HG03280 (cell line): ENCODE measurements at regions not wholly inside any gene's neighbourhood (a gene's known extent, or its start where the extent isn't known, plus 50 kb on each side); places are given as distances from the start of the nearest gene placed in this dataset.

ENCODE experiments used
- ATAC-seq: cut with Tn5 transposase; IDR thresholded peaks from one replicate; pipeline ENCODE4 v1.9.1; 2021; ENCODE audit warnings: mild to moderate bottlenecking, moderate library complexity; ENCODE audit not compliant: unreplicated experiment

DNA sequence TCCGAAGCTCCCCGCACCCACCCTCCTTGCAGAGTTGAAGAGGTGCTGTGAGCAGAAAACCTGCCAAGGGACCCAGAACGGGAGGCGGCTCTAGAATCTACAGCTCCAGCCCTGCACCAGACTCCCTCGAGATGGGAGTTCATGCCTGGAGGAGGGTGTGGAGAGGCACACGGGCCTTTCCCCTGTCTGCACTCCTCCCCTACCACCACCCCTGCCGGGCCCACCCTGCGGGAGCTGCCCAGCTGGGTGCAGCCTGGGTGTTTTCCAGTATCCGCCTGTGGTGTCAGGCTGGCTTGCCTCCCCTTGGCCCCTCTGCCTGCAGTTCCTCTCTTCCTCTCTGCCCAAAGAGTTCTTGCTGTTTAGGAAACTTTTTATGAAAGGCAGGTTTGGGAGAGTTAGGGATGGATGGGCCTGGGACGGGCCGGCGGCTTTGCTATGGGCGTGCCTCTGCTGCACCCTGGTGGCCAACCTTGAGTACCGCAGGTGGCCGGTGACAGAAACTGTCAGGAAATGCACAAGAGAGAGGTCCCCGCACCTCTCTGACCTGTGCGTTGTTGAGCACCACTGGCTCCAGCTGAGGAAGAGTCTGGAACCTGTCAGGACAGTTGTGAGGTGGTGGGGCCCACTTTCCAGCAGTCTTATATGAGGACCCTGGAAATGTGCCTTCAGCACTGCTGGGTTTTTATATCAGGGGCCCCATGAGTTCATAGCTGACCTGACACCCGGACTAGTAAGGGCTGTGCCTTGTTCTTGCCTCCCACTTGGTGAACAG is 354.1 kb downstream of the SEC14L1 start:
- peak; percentile 61 for ATAC-seq

DNA sequence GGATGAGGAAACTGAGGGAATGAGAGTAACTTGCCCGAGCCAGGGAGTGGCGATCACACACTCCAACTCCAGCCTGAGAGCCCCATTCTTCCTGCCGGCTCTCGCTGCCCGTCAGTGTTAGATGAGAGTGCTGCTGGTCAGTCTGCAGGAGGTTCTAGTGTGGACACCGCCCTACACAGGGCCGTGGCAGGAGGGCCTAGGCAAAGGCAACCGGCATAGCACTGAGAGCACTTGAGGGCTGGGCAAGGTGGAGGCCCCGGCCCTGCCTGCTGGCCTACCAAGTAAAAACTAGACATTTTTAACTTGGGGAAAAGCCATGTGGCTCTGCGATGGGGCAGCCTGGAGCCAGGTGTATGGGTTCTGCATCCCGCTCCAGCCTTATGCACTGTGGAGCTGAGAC is 354.8 kb downstream of the SEC14L1 start:
- no peak for ATAC-seq

DNA sequence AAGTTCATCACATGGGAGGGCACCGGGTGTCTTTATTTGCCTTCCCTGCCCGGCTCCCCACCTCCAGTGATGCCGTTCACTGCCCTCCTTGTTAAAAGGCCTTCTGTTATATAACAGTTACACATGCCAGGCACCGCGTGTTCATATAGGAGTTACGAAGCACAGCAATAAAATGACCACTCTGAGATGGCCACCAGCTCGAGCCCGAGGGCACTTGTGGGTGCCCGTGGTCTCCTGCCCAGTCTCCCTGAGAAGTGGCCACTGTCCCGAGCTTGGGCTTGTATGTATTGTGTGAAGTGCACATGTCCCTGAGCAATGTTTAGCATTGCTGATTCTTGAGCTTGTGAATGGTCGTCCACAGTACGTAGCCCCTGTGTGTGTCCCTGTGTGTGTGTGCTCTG is 355.6 kb downstream of the SEC14L1 start:
- ATAC-seq, result no peak

DNA sequence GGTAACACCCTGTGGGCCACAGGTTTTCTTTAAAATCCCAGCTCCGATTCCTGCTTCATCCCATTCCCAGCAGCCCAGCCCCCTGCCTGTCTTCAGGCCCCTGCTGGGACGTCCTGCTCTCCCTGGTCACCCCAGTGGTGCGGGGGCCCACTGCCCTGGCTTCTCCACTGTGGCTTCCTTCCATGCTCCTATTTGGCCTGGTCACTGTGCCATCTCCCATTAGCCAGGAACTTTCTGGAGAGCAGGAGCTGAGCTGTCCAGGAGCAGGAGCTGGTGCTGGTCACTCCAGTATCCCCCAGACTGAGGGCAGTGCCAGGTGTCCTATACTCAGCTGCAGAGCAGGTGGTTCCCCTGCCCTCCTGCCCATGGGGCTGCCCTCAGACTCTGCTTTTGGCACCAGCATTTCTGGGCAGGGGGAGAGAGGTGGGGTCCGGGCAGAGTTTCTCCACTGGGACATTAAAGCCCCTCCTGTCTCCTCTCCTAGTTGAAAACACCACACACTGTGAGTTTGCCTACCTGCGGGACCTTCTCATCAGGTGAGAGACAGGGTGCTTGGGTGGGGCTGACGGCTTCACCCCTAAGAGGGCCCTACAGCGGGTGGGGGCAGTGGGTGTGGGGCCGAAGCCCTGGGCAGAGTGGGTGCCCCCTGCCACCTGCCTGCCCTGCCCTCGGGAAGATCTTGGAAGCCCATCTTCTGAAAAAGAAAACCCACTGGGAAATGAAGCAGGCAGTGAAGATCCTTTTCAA is 356.2 kb downstream of the SEC14L1 start:
- ATAC-seq, result no peak

DNA sequence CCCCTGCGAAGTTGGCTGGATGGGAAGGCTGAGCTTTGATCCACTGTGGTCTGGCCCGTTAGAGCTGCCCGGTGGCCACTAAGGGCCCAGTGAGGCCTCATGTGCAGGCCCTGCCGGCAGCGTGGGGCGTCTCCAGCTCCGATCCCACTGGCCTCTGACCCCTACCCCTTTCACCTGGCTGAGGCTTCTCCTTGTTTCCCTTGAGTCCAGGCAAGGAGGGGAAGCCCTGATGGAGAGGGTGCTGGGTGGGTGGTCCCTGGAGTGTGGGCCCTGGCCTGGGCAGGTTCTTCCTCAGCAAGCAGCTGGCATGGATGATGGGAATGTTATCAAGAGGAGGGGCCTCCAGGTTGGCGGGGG is 356.8 kb downstream of the SEC14L1 start:
- no peak for ATAC-seq

DNA sequence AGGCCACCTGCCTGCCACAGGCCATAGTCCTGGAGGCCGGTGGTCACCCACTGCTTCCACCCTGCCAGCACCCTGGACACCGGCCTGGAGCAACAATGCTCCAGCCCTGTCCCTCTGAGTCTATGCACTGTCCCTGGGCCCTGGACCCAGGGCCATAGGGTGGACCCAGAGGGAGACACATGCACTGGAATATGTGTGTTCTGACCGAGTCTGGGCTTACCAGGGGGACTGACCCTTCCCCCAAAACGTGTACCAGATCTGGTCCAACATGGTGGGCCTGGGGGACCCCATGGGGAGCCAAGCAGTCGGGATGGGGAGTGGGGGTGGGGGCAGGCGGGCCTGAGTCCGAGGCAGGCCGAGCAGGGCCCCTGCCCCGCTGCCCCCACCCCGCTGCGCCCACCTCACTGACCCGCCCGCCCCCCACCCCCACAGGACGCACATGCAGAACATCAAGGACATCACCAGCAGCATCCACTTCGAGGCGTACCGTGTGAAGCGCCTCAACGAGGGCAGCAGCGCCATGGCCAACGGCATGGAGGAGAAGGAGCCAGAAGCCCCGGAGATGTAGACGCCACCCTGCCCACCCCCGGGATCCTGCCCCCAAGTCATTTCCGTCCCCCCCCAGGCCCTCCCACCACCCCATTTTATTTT is 357.4 kb downstream of the SEC14L1 start:
- no peak for ATAC-seq

DNA sequence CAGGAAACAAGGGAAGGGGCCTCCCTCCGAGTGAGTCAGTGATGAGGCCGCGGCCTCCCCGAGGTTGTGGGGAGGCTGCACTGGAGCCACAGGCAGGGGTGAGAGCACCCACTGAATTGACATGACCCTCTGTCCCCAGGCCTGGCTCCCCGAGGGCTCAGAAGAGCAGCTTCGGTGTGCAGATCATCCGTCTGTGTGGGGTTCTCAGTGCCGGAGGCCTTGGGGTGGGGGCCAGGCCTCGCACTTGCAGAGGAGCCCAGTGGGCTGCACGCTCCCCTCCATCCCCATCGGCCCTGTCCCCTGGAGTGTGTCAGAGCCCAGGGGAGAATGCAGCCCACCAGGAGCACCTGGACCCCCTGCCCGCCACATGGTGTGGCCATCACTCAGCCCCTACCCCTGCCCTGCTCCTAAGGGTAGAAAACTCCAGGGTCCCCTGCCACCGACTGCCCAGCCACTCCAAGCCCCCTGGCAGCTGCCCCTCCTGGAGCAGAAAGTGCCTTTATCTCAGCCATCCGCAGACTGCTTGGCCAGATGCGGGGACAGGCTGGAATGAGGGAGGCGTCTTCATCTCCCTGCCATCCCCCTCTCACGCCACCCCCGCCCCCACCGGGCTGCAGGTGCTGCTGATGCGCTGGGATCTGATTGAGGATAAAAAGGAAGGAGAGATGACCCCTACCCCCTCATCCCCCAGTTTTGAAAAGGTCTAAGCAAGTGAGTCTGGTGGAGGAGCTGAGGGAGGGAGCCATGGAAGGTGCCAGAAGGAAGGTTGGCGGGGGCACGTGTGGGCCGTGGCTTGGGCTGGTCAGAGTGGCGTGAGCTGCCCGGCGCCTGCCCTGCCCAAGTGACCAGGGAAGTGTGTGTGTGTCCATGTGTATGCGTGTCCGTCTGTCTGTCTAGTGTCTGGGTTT is 358.3 kb downstream of the SEC14L1 start:
- ATAC-seq, result no peak

DNA sequence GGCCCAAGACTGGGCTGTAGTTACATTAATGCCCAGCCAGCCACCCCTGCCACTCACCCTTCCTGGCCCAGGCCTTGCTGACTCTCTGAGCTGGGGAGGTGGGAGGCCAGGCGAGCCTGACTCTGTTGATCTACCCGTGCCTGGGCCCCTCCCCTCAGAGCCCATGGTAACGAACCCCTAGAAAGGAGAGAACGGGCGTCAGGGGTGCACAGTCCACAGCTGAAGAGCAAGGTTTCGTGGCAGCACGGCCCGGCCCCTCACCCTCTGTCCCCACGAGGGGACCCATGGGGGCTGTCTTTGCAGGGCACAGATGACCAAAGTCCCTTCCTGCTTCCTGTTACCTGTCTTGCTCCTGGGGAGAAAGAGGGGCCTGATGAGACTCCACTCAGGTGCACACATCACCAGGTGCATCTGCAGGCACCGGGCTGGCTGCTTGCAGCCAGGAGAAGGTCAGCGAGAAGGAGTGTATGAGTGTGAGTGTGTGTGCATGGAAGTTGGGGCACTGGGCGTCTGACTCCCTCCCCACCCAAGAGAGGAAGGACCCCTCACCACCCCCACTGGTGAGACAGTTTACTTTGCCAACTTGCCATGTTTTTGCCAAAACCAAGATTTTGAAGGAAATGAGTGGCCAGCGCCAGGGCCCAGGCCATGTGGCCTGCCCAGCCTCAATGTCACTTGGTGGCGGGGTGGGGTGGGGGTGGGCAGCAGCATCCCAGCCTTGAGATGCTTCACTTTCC is 359.1 kb downstream of the SEC14L1 start:
- ATAC-seq, result no peak

DNA sequence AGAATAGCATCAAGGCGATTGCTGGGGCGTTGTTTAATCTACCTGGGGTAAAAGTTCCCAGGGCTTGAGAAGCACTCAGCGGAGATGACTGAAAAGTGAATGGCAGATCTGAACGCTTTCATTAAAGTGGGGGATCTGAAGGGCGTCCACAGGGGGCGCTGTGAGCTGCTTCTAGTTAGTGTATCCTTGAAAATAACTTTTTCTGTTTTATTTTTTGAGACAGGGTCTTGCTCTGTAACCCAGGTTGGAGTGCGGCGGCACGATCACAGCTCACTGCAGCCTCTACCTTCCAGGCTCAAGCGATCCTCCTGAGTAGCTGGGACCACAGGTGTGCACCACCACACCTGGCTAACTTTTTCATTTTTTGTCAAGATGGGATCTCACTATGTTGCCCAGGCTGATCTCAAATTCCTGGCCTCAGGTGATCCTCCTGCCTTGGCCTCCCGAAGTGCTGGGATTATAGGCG is 360.4 kb downstream of the SEC14L1 start:
- ATAC-seq, result no peak

DNA sequence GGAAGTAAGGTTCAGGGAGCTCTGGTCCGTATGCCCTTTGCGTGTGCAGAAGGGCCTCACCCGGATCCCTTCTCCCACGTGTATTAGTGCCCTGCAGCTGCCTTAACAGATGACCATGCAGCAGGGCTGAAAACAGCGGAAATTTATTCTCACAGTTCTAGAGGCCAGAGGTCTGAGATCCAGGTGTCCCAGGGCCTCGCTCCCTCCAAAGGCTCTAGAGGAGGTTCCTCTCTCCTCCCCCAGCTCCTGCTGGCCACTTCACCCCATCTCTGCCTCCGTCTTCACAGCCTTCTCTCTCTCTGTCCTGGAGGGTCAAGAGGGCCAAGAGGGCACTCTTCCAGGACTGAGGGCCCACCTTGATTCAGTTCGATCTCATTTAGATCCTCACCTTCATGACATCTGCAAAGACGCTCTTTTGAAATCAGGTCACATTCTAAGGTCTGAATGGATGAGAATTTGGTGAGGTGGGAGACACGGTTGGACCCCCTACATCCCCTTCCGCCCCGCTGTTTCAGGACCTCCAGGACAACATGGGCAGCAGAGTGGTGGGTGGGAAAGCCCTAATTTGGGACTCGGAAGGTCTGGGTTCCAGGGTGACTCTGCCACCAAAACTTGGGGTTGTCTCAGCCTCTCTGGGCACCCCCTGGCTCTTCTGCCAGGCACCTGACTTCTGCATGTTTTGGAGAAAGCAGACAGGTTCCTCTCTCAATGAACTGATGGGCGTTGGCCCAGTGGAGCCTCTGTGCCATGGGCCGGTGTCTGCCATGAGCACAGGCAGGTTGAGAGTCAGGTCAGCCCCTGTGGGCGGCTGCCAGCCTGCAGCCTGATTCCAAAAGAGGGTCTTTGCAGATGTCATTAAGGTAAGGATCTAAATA is 361.2 kb downstream of the SEC14L1 start:
- no peak for ATAC-seq

DNA sequence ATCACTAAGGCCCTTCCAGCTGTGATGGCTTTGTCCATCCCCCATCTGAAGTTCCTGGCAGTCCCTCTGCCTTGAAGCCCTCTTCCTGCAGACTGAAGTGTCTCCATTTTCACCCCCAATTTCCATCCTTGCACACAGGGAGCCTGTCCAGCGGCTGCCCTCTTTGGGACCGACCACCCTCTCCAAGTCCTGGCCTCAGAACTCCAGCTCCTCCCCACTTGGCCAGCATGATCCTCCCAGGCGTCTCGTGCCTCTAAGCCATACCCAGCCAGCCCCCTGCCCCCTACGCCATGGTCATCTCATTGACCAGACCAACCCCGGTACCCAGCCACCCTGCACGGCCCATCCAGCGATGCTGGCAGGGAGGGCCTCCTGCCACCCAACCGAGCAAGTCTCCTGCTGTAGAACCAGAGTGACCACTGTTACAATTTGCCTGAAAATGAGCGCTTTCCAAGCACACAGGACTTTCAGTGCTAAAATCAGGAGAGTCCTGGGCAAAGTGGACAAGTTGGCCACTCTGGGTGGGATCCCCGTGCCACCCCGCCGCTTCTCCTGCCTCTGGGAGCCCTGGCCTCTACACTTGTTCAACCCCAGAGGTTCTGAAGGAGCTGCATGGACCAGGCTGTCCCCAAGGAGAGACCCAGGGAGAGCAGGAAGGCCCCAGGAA is 362.0 kb downstream of the SEC14L1 start:
- no peak for ATAC-seq

DNA sequence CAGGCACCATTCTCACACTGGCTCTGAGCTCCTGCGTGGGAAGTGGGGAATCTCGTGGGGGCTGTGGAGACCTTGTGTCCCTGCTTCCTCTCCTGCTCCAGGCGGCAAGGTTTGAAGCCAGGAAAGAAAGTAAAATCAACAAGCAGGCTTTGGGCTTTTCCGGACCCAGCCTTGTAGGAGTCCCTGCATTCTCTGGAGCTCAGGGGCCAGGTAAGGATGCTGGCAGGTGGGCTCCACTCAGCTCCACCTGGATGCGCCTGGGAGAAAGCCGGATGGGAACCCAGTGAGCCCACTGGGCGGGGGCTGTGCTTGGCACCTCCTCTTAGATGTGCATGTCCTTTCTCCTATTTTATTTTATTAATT is 362.5 kb downstream of the SEC14L1 start:
- no peak for ATAC-seq

DNA sequence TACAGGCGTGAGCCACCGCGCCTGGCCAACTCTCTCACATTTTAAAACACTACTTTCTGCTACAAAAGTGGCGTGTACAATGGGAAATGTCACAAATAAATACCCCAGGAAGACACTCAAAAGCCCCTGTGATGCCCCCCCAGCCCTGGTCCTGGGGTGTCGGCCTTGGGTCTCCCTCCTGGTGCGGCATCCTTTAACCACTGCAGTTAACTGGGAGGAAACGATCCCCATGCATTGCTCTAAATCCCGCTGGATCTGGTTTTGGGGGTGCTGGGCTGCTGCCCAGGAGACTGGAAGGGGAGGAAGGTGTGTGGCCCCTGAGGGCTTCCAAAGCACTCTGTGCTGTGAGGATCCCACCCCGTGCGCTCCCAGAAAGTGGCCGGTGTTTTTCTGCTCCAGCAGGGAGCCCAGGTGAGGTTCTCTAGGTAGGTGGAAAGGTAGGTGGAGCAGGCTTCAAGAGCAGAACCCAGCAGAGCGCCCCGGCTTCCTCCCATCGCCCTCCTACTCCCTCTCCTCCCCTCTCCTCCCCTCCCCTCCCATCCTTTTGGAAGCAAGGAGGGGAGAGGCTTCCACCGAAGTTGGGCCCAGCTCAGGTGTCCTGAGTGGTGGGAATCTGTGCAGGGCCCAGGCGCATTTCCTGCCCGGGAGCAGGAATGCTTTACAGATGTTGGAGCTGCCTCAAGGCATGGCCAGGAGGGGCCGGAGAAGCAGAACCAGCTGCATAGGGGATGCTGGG is 363.3 kb downstream of the SEC14L1 start:
- ATAC-seq, result no peak

DNA sequence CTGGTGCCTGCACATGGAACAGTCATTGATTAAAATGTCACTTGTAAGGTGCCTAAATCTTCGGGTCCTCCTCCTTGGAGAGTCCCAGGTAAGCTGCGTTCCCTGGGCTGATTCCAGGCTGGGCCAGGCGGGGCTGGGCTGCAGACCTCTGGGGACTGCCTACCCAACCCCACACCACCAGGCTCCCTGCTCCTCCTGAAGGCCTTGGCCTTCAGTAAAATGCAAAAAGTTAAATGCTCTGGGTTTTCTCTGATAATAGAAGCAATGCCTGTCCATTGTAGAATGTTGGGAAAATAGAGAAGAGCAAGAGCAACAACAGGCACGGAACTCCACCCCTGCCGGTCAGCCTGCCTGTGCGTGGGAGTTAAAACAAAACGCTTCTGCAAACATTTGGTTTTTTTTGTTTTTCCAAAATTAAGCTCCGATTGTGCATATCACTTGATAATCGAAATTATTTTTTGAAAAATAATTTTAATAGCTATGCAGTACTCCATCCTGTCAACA is 363.9 kb downstream of the SEC14L1 start:
- ATAC-seq, result no peak

DNA sequence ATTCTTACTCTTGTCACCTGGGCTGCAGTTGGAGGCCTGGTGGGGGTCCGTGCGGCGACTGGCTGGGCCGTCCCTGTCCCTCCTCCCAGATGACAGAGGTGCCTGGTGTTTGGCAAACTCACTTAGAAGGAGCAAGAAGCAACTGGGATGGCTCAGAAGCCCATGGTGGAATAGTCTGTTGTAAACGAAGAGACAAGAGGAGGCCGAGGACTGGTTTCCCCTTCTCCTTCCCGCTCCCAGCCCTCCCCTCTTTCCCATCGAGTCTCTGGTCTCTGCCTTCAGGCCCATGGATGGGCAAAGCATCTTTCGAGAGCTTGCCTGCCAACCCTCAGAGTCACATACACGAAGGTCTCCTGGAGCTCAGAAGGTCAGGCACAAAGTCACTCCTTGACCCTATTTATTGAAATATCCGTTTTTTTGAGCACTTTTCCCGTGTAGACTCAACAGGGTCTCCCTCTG is 364.4 kb downstream of the SEC14L1 start:
- ATAC-seq, result no peak

DNA sequence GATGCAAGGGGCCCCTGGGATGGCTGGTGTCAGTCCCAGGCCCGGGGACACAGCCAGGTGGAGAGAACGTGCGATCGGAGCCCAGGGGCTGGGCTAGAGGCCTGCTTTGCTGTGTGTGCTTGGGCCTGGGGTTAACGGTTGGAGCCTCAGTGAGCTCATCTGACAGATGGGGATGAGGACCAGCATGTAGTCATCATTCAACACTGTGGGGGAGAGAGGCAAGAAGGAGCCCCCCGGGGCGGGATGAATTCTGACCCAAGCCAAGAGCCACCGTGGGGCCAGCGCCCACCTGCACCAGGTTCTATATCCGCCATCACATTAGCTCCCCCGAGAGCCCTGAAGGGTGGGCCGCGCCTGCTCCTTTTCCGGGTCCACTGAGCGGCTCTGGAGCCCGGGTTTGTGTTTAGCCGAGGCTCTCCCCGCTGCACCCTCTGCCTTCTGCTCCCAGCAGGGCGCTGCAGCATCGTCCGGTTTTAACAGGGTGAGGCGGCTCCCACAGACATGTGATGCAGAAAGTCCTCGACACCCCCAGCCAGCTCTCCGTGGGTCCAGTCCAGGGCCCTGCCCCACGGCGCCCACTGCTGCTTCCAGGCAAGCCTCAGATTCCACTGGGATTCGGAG is 365.7 kb downstream of the SEC14L1 start:
- no peak for ATAC-seq

DNA sequence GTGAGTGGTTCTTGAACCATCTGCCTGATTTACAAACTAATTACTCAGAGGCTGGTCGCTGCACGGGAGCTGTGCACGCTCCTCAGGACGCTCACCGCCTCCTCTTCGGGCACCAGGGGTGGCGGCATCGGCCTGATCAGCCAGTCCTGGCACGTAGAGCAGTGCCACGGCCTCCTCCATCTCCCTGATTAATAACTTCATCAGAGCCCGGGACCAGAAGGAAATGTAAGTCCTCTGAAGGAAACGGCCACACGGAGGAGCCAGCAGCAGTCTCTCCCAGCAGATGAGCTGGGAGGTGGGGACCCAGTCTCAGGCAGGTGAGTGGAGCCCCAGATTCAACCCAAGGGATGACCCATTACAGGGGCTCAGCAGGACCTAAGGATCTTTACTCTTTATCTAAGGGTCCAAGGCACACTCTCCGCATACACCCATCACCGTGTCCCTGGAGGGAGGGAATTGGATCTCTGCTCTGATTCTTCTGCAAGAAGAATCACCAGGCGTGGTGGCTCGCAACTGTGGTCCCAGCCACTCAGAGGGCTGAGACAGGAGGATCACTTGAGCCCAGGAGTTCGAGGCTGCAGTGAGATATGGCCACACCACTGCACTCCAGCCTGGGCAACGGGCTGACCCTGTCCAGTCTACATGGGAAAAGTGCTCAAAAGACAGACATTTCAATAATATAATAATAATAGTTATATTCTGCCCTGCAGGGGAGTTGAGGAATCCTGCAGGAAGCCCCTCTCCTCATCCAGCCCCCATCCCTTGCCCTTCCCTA is 366.5 kb downstream of the SEC14L1 start:
- no peak for ATAC-seq
